Stimulated activated naive CD8-positive, alpha-beta T cell treated with anti-CD3 and anti-CD28 coated beads, Interleukin-15, Interleukin-2, amounts not matched to agents 100 U/mL and 50 U/mL, for 24 hours (primary cell): ENCODE measurements at regions not wholly inside any gene's neighbourhood (a gene's known extent, or its start where the extent isn't known, plus 50 kb on each side); places are given as distances from the start of the nearest gene placed in this dataset.

ENCODE experiments used
- ATAC-seq: fragments of 150-1000 bp; cut with Tn5 transposase; one replicate; pipeline ENCODE4 v1.10.0; 2021
- DNase-seq: peaks from one replicate; pipeline ENCODE4 v3.0.0; 2021

DNA sequence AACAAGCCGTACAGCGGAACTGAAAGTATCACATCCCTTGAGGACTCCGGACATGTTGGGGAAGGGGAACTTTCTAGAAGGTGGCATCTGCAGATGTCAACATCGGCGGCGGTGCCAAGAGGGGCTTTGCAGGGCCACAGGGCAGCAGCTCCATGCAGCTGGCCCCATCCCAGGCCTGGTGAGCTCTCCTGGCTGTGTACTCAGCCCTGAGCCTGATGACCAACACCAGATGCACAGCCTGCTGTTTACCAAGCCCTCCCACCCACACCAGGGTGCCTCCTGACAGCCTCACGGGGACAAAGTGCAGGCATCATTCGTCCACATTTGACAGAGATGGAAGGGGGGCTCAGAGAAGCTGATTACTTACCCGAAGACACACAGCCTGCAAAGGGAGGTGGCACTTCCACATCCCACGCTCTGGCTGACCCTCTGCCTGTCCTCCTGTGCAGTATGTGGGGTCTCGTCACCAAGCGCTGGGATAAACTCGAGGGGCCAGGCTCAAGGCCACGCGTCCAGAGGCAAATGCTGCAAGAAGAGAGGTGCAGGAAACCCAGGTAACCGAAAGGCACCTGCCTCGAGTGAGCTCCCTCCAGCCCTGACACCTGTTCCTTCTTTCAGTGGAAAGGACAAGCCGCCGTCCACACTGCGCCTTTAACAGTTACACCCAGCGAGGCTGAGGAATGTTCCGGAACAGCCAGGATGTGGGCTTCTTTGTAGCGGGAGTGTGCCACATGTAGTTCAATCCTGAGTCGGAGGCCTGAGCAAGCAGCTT is 69.0 kb upstream of the ASAP2 start:
- no peak for ATAC-seq
- no peak for DNase-seq

GRCh38 chr2:9135822-9136558 is 70.6 kb upstream of the ASAP2 start:
- ATAC-seq = no peak

DNA sequence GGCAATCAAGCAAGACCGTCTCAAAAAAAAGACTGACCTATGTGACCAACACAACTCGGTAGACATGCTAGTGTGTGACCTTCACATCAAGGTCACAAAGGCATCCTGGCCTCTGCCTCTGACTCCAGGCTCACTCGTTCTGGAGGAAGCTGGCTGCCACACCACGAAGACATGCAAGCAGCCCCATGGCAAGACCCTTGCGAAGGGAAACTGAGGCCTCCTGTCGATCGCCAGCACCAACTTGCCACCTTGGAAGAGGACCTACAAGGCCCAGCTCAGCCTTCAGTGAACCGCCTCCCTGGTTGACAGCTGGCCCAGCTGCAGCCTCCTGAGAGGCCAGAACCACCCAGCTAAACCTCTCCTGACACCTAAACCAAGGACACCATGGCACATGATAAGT is 79.3 kb upstream of the ASAP2 start:
- DNase-seq = no peak
- no peak for ATAC-seq

More at GRCh38 chr2:9135822-9136558, 70.6 kb upstream of the ASAP2 start:
- DNase-seq = no peak

DNA sequence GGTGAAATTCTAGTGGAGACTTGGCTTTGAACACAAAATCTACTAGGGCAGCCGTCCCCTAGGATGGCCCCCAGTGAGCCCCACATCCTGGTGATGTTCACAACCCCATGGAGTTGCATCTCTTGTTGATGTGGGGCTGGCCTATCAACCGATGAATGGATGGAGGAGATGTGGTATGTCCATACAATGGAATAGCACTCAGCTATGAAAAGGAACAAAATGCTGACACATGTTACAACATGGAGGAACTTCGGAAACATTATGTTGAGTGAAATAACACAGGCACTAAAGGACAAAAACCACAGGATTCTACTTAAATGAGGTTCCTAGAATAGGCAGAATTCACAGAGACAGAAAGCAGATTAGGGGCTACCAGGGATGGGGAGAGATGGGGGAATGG is 80.1 kb upstream of the ASAP2 start:
- no peak for ATAC-seq
- no peak for DNase-seq

DNA sequence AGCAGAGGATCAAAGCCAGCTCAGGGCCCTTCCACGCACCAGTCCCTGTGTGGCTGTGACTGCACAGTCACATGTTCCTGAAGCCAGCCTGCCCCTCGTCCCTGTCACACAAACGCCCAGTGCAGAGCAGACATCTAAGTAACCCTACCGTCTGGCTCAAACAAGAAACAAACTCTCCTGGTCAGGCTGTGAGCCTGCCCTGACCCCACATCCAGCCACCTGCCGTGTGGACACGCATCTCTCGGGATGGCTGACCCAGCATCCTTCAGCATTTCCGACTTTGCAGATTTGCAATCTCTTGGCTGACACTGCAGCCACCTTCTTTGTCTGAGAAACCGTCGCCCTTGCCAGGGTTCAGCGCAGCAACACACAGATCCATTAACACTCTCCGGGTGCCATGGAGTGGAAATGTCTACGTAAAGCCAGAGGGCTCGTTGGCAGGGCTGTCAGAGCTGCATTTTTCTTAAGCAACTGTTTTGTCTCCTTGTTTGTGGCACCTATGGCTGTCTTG is 82.3 kb upstream of the ASAP2 start:
- ATAC-seq (no peak), DNase-seq (no peak)

DNA sequence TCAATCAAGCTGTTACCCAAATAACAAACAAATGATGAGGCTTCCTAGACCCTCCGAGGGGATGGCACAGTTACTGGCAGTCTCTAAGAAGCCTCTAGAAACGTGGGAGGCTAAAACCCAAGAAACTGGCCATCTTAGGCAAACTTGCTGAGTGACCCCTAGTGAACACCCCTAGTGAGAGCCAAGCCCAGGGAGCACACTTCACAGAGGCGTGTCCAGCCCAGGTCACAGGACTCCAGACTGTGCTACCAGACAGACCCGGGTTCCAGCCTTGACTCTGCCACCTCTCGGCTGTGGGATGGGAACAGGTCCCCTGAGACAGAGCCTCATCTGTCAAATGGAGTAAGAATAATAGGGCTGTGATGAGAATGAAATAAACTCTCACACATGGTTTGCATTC is 83.5 kb upstream of the ASAP2 start:
- DNase-seq (no peak), ATAC-seq (no peak)

- no peak for ATAC-seq
- no peak for DNase-seq
Observed at GRCh38 chr2:9122367-9122766, 84.2 kb upstream of the ASAP2 start.

DNA sequence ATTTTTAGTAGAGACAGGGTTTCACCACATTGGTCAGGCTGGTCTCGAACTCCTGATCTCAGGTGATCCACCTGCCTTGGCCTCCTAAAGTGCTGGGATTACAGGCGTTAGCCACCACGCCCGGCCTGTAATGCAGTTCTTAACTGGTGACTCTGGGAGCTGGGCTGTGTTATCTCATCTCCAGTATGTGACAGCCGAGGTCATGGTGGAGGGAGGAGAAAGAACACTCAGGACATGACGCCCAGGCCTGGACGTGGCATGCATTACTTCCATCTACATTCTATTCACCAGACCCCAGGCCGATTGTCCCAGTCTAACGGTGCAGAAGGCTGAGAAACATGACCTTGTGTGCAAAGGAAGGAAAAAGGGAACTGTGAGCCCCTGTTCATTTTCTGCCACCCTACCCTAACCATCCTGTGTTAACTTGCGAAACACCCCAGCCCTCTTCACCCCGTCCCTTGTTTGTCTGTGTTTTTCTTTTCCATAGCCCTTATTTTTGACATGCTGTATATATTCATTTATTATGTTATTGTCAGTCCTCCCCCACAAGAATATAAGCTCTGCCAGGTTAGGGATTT is 88.1 kb upstream of the ASAP2 start:
- no peak for ATAC-seq
- DNase-seq = no peak

- ATAC-seq (no peak), DNase-seq (no peak)
Observed at GRCh38 chr2:9115229-9115628, 91.4 kb upstream of the ASAP2 start.

GRCh38 chr2:9114458-9114857 is 92.2 kb upstream of the ASAP2 start:
- no peak for ATAC-seq
- DNase-seq = no peak

DNA sequence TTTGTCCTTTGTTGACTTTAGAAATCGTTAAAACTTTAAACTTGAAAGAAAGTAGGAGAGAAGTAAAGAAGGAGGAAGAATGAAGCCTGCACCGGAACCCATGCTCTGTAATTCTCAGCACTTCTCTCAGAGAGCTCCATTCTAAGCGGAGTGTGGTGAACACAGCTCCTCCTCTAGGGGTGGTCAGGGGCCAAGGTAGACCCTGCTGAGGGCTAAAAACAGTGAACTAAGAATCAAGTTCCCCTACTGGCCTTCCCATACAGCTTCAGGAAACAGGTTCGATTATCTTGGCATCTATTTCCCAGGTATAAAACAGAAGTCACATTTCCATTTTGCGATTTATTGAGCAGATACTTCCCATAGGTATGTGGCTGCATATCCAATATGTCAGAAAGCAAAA is 92.7 kb upstream of the ASAP2 start:
- DNase-seq (no peak), ATAC-seq (no peak)

GRCh38 chr2:9113262-9113661 is 93.3 kb upstream of the ASAP2 start:
- DNase-seq = no peak
- ATAC-seq = no peak

- ATAC-seq (no peak), DNase-seq (no peak)
Observed at GRCh38 chr2:9112079-9112721, 94.4 kb upstream of the ASAP2 start.

- DNase-seq = no peak
- ATAC-seq = no peak
Observed at GRCh38 chr2:9110893-9111569, 95.6 kb upstream of the ASAP2 start.

DNA sequence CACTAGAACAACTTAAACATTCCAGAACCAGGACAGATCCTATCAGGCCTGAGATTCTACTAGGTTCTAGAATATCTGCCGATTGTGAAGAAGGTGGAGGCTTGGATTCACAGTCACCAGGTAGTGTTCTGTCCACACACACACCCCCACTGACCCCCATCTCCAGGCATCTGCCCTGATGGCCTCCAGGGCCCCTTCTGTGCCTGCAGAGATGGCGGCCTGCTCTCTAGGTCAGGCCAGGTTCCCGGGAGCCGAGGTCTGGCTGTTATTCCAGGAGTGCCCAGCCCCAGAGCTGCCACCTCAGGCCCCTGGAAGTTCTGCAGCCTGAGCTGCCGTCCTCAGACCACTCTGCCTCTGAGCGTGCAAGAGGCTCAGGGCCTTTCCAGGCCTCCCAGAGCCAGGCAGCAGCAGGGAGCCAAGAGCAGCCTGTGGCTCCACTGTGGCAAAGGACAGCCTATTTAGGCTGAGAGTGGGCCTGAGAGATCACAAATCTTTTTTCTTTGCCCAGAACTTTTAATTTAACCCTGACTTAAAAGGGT is 96.2 kb upstream of the ASAP2 start:
- no peak for ATAC-seq

DNA sequence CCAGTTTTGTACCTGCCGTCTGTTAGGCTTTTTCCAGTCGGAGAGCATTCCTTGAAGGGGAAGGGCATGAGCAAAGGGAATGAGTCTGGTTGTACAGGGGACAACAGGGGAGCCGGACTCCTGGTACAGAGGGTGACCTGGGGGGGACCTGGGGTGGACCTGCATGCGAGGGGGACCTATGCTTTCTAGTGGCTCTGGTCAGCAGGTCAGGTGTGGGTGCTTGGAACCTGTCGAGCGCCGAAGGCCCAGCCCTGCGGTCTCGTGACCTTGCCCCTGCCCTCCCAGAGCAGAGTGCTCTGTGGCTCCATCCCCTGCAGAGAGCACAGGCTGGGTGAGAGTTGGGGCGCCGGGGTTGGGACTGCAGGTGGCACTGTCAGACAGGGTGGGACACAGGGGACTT is 96.7 kb upstream of the ASAP2 start:
- DNase-seq = no peak
- no peak for ATAC-seq

More for the DNA sequence above, 96.2 kb upstream of the ASAP2 start:
- DNase-seq = no peak

DNA sequence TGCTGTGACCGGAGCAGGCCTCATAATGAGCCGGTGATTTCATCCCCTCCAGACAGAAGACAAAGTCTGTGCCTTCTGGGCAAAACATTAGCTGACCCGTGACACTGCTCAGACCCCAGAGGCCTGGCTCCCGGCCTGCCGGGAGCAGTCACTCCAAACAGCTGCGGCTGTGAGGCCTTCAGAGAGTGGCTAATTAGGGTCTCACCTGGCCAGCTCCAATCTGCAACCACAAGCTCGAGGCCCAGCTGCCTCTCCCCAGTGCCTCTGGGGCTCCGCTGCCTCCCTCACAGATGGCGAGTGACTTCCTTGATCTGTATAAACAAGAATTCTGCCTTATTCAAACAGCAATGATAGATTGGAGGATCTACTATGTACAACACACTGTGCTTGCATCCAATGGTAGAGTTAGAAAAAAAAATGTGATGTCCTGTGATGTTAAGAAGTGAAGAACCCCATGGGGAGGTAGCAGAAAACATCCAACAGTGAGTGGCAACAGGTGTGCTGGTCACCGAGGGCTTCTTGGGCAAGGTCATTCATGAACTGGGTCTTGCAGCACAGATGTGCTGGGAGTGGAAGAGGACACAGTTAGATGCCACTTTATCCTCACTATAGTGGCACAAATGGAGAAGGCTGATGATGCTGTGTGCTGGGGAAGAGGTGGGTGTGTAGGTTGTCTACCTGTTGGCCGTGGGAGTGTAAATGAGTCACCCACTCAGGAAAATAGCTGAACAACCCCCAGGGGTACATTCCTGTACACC is 98.2 kb upstream of the ASAP2 start:
- no peak for DNase-seq
- no peak for ATAC-seq

- no peak for ATAC-seq
- DNase-seq = no peak
Observed at GRCh38 chr2:9107168-9108025, 99.2 kb upstream of the ASAP2 start.

GRCh38 chr2:9106338-9107167 is 100.1 kb upstream of the ASAP2 start:
- no peak for DNase-seq
- no peak for ATAC-seq
